C4-2B (cell line): ENCODE measurements at regions not wholly inside any gene's neighbourhood (a gene's known extent, or its start where the extent isn't known, plus 50 kb on each side); places are given as distances from the start of the nearest gene placed in this dataset.

Source experiments
- H3K27ac ChIP-seq: fragments of 450-650 bp; 2 replicates; pipeline ENCODE4 v1.5.1; 2017
- ZFX ChIP-seq: fragments of 450-650 bp; IDR thresholded peaks from 2 replicates; pipeline ENCODE4 v1.6.1; 2017
- TF ChIP-seq, protein P1 (sequence below): fragments of 450-650 bp; conservative IDR thresholded peaks from 2 replicates; pipeline ENCODE4 v1.5.1; 2017; ENCODE audit warnings: mild to moderate bottlenecking

DNA sequence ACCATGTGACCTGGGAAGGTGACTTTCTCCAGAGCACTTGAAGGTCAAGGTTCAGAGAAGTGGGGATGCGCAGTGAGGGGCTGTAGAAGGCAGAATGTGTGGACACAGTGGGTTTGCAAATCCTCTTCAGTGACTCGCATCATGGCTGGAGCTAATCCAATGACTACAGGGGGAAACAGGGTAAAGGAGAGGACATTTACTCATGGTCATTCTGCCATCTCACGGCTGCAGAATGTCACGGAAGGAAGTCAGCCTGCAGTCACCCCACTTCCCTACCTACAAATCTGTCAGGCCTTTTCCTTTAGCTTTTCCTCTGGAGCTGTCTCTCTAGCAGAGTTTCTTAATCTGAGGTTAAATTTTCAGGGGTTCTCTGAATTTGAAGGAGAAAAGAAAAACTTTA, 337.6 kb downstream of the CDC5L start:
- TF ChIP-seq ZFX = no peak
- TF ChIP-seq, protein P1, sequence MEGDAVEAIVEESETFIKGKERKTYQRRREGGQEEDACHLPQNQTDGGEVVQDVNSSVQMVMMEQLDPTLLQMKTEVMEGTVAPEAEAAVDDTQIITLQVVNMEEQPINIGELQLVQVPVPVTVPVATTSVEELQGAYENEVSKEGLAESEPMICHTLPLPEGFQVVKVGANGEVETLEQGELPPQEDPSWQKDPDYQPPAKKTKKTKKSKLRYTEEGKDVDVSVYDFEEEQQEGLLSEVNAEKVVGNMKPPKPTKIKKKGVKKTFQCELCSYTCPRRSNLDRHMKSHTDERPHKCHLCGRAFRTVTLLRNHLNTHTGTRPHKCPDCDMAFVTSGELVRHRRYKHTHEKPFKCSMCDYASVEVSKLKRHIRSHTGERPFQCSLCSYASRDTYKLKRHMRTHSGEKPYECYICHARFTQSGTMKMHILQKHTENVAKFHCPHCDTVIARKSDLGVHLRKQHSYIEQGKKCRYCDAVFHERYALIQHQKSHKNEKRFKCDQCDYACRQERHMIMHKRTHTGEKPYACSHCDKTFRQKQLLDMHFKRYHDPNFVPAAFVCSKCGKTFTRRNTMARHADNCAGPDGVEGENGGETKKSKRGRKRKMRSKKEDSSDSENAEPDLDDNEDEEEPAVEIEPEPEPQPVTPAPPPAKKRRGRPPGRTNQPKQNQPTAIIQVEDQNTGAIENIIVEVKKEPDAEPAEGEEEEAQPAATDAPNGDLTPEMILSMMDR = no peak
- H3K27ac ChIP-seq = no peak overlapping the region

- TF ChIP-seq ZFX = peak; percentile 40; the same call in 1 of the 2 replicates
- TF ChIP-seq, protein P1 = no peak
- peak overlapping the region; percentile 53 for H3K27ac ChIP-seq
Measured at GRCh38 chr6:44727651-44728630, 340.4 kb downstream of the CDC5L start.

DNA sequence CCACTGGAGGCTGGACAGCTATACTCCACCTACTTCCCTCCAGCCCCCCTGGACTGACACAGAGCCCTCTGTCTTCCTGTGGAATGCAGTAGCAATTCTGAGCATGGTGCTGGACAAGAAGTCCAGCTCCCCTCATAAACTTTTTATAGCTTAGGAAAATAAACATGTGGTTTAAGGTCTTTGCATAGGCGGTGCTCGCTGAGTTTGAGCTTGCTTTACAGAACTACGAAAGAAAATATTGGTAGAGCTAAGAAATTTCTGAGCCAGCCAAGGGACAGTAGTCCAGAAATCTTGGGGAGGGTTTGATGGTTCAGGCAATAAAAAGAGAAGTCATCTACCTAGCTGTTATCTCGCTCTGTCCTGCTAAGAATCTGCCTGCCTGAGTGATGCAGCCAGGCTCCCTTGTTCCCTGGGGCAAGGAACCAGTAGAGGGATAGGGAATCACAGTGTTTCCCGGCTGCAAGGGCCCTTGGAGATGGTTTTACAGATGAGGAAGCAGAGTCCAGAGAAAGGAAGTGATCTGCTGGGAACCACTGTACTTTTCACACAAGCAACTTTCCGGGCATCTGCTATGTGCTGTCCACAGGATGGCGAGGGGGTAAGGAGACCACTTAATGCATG, 343.4 kb downstream of the CDC5L start:
- TF ChIP-seq ZFX = no peak
- TF ChIP-seq, protein P1 = no peak
- peak overlapping the region; percentile 78 for H3K27ac ChIP-seq

DNA sequence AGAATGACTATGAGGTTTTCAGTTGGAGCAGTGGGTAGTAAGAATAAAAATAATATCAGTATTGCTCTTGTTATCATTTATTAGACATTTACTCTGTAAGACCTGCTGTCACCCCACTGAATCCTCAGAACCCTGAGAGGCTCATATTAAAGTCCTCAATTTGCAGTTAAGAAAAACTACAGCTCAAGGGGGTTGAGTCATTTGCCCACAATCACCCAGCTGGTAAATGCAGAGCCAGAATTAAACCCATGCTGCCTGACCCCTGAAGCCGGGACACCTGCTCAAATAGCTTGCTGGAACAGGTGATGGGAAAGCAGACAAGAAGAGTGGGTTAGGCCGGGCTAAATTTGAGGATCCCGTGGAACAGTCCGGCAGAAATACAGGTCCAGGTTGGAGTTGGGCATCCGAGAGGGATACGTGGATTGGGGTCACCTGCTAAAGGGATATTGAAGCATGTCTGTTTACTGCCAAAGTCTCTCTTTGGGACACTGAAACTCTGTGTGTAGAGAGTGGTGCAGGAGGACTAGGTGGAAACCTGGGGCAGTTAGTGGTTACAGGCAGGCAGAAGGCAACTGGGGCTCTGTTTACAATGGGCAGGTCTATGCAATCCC, 344.1 kb downstream of the CDC5L start:
- H3K27ac ChIP-seq = peak overlapping the region; percentile 78
- TF ChIP-seq, protein P1 = no peak
- TF ChIP-seq ZFX = no peak

GRCh38 chr6:44732243-44732642, 344.7 kb downstream of the CDC5L start:
- peak overlapping the region; percentile 78 for H3K27ac ChIP-seq
- TF ChIP-seq, protein P1 = no peak
- no peak for TF ChIP-seq ZFX

DNA sequence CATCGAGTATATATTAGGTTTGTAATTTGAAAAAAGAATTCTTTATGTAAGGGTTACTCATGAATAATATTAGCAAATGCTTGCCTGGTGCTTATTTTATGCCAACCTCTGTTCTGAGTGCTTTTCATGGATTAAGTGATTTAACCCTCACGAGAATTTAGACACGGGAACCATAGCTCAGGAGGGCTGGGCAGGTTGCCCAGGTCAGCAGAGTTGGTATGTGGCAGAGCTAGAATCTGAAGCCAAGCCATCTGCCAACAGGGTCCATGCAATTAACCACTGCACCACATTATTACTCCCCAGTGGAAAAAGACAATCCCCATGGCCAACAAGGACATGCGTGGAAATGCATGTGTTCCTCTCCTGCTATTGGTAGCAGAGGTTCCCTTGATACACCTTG, 345.6 kb downstream of the CDC5L start:
- TF ChIP-seq, protein P1 = no peak
- TF ChIP-seq ZFX = no peak
- H3K27ac ChIP-seq = peak overlapping the region; percentile 55
